SH-SY5Y (cell line): ENCODE measurements at regions not wholly inside any gene's neighbourhood (a gene's known extent, or its start where the extent isn't known, plus 50 kb on each side); places are given as distances from the start of the nearest gene placed in this dataset.

Source experiments
- GATA2 ChIP-seq: IDR thresholded peaks from 2 replicates; pipeline ENCODE4 v1.6.1; 2011; ENCODE audit warnings: mild to moderate bottlenecking, low read depth, low read length
- GATA3 ChIP-seq: IDR thresholded peaks from 2 replicates; pipeline ENCODE4 v1.6.1; 2011; ENCODE audit warnings: low read depth, mild to moderate bottlenecking, low read length, moderate library complexity

- TF ChIP-seq GATA2 (no peak), GATA3 (no peak)
These were observed 1356.0 kb upstream of the SEL1L start for GRCh38 chr14:82889701-82890100.
